RCC 7860 (cell line): ENCODE measurements at regions not wholly inside any gene's neighbourhood (a gene's known extent, or its start where the extent isn't known, plus 50 kb on each side); places are given as distances from the start of the nearest gene placed in this dataset.
"Not testable (repeated sequence)": the region's sequence is repeated elsewhere in the genome, so short reads cannot be mapped to it uniquely, and the experiment has no call there.

Source experiments
- DNase-seq: peaks from one replicate; pipeline ENCODE4 v3.0.0-alpha.2; 2015; ENCODE audit warnings: low spot score
- FAIRE-seq: peaks from 2 replicates; lab custom pipeline; 2012; peaks lifted over from hg19 to GRCh38; lab: Jason Lieb, UNC

- FAIRE-seq (no peak), DNase-seq (no peak)
These were observed 1120.7 kb downstream of the DIAPH3 start for GRCh38 chr13:59043016-59043415.

GRCh38 chr13:59047546-59047945 lies 1116.2 kb downstream of the DIAPH3 start:
- DNase-seq (no peak), FAIRE-seq (no peak)

- FAIRE-seq: no peak
- no peak for DNase-seq
These were observed 1102.1 kb downstream of the DIAPH3 start for GRCh38 chr13:59061621-59062020.

GRCh38 chr13:59064042-59064441 lies 1099.7 kb downstream of the DIAPH3 start:
- FAIRE-seq (no peak), DNase-seq (no peak)

GRCh38 chr13:59076386-59076785 lies 1087.3 kb downstream of the DIAPH3 start:
- DNase-seq, FAIRE-seq: not testable (repeated sequence)

GRCh38 chr13:59086147-59086546 lies 1077.6 kb downstream of the DIAPH3 start:
- DNase-seq (peak; percentile 88), FAIRE-seq (peak; percentile 82)

- FAIRE-seq (no peak), DNase-seq (peak; percentile 35)
These were observed 1075.0 kb downstream of the DIAPH3 start for GRCh38 chr13:59088716-59089115.

GRCh38 chr13:59094181-59094580 lies 1069.5 kb downstream of the DIAPH3 start:
- FAIRE-seq (no peak), DNase-seq (no peak)

- DNase-seq (no peak), FAIRE-seq (no peak)
These were observed 1064.3 kb downstream of the DIAPH3 start for GRCh38 chr13:59099182-59099974.

GRCh38 chr13:59103004-59103768 lies 1060.5 kb downstream of the DIAPH3 start:
- DNase-seq: no peak
- no peak for FAIRE-seq

- DNase-seq: peak; percentile 40
- FAIRE-seq: no peak
These were observed 1052.0 kb downstream of the DIAPH3 start for GRCh38 chr13:59111751-59112171.

GRCh38 chr13:59112221-59112718 lies 1051.5 kb downstream of the DIAPH3 start:
- DNase-seq (peak; percentile 83), FAIRE-seq (peak; percentile 92)

GRCh38 chr13:59119475-59119874 lies 1044.3 kb downstream of the DIAPH3 start:
- no peak for FAIRE-seq
- no peak for DNase-seq

- no peak for FAIRE-seq
- no peak for DNase-seq
These were observed 1043.4 kb downstream of the DIAPH3 start for GRCh38 chr13:59120297-59120843.

GRCh38 chr13:59121507-59121906 lies 1042.2 kb downstream of the DIAPH3 start:
- no peak for FAIRE-seq
- no peak for DNase-seq

GRCh38 chr13:59126474-59126873 lies 1037.3 kb downstream of the DIAPH3 start:
- FAIRE-seq: no peak
- DNase-seq: no peak

GRCh38 chr13:59133903-59134302 lies 1029.8 kb downstream of the DIAPH3 start:
- no peak for FAIRE-seq
- DNase-seq: no peak

- DNase-seq: no peak
- FAIRE-seq: no peak
These were observed 1019.0 kb downstream of the DIAPH3 start for GRCh38 chr13:59144700-59145099.

GRCh38 chr13:59145381-59145780 lies 1018.3 kb downstream of the DIAPH3 start:
- DNase-seq (no peak), FAIRE-seq (no peak)

- FAIRE-seq: no peak
- no peak for DNase-seq
These were observed 1006.5 kb downstream of the DIAPH3 start for GRCh38 chr13:59157181-59157580.

GRCh38 chr13:59166174-59166573 lies 997.6 kb downstream of the DIAPH3 start:
- FAIRE-seq: no peak

GRCh38 chr13:59172076-59172475 lies 991.7 kb downstream of the DIAPH3 start:
- FAIRE-seq: no peak
- no peak for DNase-seq

More at GRCh38 chr13:59166174-59166573, 997.6 kb downstream of the DIAPH3 start:
- no peak for DNase-seq
